ENCODE measurements at regions not wholly inside any gene's neighbourhood (a gene's known extent, or its start where the extent isn't known, plus 50 kb on each side); places are given as distances from the start of the nearest gene placed in this dataset.

DNA sequence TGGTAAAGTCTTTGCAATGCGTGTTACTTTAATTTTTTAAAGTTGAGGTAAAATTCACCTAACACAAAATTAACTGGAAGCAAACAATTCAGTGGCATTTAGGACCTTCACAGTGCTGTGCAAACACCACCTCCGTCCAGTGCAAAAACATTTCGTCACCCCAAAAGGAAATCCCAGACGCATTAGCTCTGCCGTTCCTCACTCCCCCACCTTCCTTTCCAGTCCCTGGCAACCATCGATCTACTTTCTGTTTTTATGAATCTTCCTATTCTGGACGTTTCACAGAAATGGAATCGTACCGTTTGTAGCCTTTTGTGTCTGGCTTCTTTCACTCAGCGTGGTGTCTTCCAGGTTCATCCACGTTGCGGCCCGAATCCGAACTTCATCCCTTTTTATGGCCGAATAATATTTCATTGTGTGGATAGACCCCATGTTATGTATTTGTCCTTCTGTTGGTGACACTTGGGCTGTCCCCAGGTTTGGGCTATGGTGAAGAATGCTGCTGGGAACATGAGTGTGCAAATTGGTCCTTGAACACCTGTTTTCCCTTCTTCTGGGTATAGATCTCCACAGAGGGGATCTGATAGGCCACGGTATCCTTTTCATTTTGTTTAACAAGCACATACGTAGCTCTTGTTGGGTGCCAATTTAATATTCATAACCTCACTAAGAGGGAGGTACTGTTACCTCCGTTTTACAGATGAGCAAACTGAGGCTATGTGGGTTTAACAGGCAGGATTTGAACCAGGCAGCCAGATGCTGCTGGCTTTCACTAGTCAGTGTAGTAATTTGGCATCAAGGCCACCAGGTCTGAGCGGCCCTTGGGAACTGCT, 232.0 kb upstream of the GSE1 start:
- DNase-seq: no peak

DNA sequence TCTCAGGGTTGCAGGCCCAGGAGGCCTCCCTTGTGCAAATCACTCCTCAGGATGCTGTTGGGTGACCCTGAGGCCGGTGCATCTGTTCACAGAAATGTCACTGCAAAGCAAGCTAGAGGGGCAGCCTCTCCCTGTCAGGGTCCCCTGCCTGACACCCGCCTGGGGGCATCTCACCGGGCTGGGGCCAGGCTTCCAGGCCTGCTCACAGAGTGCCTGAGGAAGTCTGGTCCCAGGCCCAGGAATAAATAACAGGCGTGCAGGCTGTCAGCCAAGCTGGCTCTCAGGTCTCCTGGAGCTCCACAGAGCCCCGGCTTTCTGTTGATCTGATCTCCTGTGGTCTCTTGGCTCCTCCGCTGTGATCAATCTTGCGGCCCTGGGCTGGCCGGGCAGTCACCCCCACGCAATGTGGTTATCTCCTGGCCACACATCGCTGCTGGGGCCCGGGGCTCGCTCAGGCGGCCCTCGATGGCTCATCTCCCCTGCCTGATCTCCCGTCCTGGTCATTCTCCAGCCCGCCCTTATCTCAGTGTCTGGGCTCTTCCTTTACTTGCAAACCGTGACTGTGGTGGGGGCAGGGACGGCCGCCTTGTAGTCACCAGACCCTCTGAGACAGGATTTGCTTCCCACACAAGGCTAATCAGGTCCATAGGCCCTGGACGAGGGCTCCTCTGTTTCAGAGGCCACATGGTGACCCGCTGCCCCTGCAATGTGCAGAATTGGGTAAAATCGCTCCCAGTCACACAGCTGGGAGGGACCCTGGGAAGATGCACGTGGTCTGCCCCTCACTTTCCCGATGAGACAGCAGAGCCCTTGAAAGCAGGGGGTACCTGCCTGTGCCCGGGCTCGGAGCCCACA, 231.2 kb upstream of the GSE1 start:
- DNase-seq: peak; percentile 63

DNA sequence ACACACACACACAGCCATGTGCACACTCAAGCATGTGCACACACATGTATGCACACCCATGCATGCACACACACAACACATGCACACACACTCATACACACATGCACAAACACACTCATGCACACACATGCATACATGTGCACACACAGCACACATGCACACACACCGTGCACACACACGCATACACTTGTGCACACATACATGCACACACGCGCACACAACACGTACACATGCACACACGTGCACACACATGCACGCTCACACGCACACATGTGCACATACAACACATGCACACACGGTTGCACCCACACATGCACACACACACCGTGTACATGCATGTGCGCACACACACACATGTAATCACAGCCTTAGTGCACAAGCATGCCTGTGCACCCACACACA, 230.4 kb upstream of the GSE1 start:
- no peak for DNase-seq

DNA sequence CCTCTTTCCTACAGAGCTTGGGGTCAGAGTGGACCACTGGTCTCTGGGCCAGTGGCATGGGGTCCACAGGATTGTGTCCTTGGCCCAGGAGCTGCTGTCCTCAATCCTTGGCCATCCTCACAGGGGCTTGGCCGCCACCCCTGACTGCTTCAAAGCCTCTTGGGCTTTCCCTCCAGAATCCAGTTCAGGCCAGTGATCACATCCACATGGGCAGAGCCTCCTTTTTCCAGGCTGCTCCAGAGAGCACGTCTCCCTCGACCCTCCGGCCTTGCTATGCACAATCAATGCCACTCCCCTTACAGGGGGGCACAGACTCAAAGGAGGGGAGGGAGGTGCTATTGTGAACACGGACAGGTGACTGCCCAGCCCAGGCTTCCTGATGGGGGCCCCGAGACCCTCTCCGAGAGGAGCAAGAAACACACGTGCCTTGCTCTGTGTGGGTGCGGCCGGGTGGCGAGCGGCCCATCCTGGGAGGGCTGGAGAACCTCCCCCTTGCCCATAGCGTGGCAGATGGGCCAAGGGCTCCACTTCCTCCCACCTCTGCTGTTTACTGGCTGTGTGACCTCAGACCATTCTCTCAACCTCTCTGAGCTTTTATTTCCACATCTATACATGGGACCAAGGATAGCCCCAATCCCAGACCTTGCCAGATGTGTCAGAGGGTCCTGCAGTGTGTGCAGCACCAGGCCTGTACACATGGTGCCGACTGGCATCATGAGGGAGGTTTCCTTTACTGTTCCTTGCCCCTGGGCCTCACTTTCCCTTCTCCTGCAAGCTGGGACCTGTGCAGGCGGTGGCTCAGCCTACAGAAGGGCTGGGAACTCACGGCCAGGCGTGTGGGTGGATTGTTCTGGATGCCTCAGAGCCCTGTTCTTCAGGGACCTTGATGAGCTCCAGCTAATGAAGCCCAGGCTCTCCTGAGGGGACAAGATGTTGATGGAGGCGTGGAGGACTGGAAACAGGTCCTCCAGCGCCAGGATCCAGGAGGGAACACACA, 229.0 kb upstream of the GSE1 start:
- DNase-seq: no peak

DNA sequence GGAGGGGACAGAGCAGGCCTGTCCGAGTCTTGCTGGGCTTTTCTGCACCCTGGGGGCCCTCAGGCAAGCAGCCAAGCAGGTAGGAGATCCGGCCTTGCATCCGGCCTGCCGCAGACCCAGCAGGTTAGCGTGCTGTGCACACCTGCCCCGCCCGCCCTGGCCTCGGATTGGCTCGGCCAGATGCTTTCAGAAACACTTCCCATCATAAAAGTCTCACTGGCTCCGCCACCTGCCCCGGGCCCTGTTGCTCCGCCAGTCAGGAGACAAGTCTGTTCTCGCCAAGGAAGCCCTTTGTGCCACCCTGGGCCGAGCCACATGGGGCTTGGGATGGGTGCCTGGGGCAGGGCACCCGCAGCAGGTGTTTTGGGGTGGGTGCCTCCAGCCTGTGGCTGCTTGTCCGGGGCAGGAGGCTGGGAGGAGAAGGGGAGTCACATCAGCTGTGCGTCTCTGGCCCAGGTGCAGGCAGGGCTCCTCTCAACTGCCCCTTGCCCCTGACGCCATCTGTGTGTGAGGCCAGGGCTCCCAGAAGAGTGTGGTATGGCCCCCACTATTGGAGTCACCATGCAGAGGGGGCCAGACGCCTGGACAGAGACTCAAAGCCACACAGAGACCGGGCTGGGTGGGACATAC, 228.2 kb upstream of the GSE1 start:
- DNase-seq: peak; percentile 58

DNA sequence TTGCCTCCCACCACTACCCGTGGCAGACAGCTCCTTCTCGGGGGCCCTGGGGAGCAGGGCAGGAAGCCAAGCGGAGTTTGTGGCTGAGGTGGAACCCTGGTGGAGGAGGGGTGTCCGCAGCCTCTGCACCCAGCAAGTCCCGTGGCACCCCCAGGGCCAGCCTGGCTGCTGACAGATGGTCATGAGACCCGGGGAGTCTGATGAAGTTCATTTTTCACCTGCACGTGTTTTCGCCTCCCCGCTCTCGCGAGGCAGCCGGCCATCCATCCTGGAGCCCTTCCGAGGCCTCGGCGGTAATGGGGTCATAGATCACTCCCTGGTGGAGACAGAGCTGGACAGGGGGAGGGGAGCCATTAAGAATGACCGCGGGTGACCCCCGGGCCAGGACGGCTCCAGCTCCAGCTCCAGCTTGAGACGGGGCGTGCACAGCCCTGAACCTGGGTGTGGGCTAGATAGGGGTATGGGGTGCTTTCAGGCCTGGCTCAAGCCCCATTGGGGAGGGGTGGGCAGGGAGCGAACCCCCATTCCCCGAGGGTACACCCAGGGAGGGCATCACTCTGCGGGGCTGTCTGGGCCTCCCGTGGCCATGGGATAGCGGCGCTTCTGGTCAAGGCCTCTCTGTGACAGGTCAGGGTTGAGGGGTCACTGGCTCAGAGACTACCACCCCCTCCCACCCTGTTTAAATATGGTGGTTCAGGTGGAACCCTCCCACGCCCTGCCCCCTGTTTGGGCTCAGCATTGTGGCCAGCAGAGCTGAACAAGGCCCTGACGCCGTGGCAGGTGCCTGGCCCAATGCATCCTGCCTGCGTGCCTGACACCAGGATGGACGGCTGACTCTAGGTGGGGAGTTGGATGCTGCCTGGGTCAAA, 227.4 kb upstream of the GSE1 start:
- no peak for DNase-seq

DNA sequence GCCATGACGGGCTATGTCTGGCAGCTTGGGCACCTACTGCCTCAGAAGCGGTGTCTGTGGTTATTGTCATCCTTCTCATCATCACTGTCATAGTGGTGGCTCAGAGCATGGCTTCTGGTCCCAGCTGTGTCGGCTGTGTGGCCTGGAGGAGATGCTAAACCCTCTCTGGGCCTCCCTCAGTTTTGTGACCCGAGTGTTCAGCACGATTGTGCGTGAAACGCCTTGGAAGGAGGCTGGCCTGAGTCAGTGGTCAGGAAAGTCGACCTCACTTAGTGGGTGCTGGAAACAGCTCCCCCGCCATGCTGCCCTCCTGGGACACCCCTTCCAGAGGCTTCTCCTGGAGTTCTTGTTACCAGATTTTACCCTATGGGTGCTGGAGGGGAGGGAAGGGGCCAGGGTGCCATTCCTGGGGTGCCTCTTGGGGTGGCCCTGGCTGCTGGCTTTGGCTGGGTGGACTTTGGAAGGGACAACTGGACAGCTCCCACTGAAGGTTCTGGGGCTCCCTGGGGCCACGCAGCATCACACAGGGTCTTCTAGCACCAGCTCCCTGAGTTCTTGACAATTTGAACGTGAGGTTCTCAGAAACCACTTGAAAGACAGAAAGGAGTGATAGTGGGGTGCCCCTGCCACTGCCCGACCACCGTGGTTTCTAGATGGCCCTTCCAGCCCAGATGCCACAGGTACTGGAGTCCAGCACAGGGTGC, 226.5 kb upstream of the GSE1 start:
- DNase-seq: no peak

DNA sequence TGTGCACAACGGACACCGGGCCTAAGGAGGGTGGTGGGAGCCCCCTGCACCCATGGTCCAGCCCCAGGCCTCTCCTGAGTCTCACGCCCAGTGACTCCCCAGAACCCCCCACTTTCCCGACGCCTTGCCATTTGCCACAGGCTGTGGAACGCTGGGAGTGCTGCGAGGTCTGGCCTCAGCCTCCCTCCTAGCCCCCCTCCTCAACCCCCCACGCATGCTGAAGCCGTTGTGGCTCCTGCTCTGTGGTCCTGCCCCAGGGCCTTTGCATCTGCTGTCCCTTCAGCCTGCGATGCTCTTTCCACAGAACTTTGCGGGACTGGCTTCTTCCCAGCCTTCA, 226.0 kb upstream of the GSE1 start:
- DNase-seq: no peak

DNA sequence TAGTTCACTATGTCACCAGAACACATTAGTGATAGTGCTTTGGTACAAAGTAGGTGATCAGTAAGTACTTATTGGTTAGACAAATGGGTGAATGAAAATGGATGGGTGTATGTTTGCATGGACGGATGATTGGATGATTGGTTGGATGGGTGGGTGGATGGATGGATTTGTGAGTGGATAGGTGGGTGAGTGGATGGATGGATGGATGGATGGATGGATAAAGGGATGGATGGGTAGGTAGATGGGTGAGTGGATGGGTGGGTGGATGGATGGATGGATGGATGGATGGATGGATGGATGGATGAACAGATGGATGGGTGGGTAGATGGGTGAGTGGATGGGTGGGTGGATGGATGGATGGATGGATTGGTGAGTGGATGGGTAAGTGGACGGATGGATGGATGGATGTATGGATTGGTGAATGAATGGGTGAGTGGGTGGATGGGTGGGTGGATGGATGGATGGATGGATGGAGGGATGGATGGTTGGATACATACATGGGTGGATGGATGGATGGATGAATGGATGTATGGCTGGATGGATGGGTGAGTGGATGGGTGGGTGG, 225.3 kb upstream of the GSE1 start:
- no peak for DNase-seq

DNA sequence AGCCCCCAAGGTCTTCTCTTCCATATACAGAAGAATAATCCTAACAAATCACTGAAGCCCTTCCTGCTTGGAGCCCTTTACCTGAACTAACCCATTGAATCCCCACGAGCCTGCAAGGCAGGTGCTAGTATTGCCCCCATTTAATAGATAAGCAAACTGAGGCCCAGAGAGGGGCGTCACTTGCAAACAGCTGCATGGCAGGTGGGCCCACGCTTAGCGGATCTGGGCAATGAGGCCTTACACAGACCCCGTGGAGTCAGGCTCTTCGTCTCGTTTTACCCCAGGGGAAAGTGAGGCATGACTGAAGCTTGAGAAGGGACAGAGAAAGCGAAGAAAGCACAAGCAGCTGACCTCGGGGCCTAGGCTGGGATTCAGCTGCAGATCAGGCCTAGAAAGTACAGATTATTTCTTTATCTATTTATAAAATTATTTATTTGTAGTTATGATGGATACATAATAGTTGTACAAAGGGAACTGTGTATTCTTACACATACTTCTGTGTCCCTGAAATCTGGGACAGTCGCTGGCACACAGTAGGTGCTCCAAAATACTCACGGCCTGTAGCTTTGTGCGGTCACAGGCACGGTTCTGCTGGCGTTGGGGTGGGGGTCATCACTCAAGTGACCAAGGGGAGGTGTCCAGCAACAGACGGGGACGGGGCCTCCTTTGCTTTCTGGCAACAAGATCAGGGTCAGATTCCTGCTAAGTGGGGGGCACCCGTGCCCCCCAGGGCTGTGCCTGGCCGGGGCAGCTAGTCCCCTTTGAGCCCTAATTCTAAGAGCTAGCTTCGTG, 223.2 kb upstream of the GSE1 start:
- no peak for DNase-seq

DNA sequence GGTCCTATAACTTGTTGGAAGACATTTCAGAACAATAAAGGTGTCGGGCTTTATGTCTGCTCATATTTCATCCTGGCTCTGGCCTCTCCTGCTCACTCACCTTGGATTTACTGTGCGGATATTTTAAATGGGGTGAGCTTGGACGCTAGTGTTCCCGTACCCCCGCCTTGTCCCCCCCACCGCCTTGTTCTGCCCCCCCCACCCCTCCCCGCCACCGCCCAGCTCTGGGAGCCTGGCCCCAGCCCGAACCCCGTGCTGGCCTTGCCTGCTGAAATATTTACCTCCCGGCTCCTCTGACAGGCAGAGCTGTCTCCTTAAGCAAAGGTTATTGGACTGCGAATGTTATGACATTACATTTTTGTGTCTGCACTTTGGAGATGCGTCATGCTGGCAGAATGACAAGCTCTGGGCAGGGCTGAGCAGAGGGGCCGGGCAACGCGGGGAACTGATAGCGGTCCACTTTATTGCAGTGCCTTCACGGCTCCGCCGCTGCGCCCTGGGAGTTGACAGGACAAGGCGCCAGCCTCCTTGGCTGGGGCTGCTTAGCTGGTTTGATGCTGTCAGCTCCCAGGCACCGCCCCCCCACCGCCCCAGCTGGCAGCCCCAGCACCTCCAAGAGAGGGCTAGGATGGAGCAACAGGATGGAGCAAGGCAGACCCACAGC, 222.5 kb upstream of the GSE1 start:
- peak; percentile 54 for DNase-seq

DNA sequence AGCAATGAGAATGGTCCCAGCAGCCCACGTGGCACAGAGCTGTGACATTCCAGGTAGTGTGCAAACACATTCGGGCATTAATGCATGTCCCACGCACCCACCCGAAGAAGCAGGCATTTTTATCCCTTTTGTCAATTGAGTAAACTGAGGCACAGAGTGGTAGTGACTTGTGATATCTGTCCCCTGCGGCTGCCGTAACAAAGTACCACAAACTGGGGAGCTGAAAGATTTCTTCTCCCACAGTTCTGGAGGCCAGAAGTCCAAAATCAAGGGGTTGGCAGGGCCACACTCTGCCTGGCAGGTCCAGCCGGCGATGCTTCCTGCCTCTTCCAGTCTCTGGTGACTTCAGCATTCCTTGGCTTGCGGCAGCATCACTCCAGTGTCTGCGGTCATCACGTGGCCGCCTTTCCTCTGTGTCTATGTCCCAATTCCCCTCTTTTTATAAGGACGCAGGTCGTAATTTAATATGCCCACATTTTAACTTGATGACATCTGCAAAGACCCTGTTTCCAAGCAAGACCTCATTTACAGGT, 221.9 kb upstream of the GSE1 start:
- no peak for DNase-seq

DNA sequence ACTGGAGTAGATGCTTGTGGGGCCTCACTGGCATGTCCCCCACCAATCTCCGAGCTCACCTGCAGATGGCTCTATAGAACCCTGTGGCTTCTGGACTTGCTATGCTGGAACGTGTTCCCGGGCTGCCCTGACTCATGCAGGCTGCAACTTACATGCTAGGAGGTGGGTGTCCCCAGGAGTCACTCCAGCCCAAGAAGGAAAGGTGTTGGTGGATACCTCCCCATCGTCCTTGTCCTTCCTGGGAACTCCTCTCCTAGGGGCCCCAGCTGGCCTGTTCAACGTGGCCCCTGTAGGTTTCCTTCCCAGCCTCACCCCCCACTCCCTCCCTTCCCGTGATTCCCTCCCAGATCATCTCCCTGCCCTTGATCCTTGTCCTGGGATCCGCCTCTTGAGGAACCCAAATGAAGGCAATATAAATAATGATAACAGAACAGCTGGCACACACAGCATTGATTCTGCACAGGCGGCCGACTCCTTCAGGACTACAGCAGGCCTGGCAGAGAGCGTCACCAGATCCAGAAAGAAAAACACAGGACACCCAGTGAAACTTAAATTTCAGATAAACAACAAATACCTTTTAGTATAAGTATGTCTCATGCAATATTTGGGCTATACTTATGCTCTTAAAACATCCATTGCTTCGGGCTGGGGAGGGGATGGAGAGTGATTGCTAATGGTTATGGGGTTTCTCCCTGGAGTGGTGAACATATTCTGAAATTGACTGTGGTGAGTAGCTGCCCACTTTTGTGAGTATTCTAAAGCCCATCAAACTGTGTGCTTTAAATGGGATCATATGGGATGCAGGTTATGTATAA, 221.1 kb upstream of the GSE1 start:
- DNase-seq: no peak

DNA sequence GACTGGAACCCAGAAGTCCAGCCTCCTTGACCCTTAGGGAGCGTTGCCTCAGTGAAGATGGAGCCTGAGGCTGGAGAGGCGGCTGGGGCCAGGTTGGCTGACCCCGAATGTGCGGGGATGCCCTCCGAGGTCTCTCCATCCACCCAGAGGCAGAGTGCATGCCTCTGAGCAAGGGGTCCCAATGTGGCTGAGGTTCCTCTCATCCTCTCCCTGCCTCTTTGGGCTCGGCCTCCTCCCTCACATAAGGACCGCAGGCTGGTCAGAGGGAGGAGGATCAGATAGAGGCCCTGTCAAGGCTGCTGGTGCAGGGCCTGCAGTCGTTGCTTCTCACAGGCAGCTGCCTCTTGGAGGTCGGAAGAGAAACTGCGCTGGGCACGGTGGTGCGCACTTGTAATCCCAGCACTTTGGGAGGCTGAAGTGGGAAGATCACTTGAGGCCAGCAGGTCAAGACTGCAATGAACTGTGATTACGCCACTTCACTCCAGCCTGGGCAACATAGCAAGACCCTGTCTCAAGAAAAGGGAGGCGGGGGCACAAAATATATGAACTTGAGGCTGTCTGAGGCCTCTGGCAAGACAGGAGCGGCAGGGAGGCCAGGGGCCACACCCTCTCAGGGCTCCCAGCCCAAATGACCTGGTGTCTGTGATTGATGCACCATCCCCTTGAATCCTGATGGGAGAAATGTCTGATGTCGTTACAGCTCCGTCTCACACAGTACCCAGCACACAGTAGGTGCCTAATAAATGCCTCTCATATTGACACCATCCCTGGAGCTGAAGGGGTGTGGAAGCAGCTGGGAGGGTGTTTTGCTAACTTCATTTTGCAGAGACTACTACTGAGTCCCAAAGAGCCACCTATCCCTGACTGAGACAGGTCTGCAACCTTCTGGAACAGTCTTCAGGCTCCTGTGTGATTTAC, 220.1 kb upstream of the GSE1 start:
- DNase-seq: no peak

DNA sequence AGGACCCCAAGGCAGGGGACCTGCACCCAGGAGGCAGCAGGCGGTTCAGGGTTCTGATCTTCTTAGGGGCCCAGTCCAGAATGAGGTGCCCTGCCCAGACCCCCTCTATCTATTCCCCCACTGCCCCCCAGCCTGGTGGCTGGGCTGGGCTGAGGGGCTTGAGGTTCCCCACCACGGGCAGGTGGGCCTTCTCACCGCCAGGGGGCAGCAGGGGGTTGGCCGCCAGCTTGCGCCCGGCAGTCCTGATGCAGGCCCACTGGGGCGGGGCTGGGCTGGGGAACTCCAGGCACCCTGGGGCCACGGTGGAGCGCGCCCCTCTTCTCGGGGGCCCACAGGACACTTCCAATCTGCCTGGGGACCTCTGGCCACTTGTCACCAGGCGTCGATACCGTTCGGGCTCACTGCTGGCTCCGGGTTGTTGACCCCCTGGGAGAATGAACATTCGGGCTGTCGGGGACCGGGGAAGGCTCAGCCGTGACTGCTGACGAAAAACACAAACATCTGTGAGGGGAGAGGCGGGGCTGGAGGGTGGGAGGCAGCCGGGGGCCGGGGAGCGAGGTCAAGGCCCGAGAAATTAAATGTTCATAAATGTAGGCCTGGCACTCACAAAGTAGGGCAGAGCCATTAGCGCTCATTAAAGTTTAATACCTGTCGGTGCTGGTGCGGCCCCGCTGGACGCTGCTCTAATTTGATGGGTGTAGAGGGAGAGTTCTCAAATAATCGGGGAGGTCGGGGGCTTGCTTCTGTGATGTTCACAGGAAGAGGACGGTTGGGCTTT, 219.3 kb upstream of the GSE1 start:
- DNase-seq: peak; percentile 84

Measured in NCI-H1694 treated with DMSO at 0.1 percent for 48 hours (cell line).